KMS-11 (cell line): ENCODE measurements at regions not wholly inside any gene's neighbourhood (a gene's known extent, or its start where the extent isn't known, plus 50 kb on each side); places are given as distances from the start of the nearest gene placed in this dataset.

Source experiments
- H2AFZ ChIP-seq: fragments of 200-600 bp; sonication (generic); 2 replicates; pipeline ENCODE4 v1.6.1; 2016; ENCODE audit warnings: antibody characterized with exemption, mixed run types, low read depth
- H3K27ac ChIP-seq: fragments of 200-600 bp; sonication (generic); 2 replicates; pipeline ENCODE4 v1.6.1; 2016; ENCODE audit warnings: mild to moderate bottlenecking, mixed run types
- H3K27me3 ChIP-seq: fragments of 200-600 bp; sonication (generic); 2 replicates; pipeline ENCODE4 v1.6.1; 2017; ENCODE audit warnings: mild to moderate bottlenecking, low read depth, mixed run types, moderate library complexity; ENCODE audit not compliant: insufficient read depth
- H3K36me3 ChIP-seq: fragments of 200-600 bp; sonication (generic); 2 replicates; pipeline ENCODE4 v1.6.1; 2017; ENCODE audit warnings: mild to moderate bottlenecking, mixed run types; ENCODE audit not compliant: insufficient read depth
- H3K4me1 ChIP-seq: fragments of 200-600 bp; sonication (generic); 2 replicates; pipeline ENCODE4 v1.6.1; 2016; ENCODE audit warnings: mild to moderate bottlenecking, low read depth, mixed run types; ENCODE audit not compliant: poor library complexity, severe bottlenecking
- H3K4me2 ChIP-seq: fragments of 200-600 bp; sonication (generic); 2 replicates; pipeline ENCODE4 v1.7.0; 2016; ENCODE audit warnings: mild to moderate bottlenecking, mixed run types
- H3K4me3 ChIP-seq: fragments of 200-600 bp; sonication (generic); IDR thresholded peaks from 2 replicates; pipeline ENCODE4 v1.6.1; 2017; ENCODE audit warnings: low read depth, low read length, mixed read lengths; ENCODE audit not compliant: insufficient read depth
- H3K79me2 ChIP-seq: fragments of 200-600 bp; sonication (generic); 2 replicates; pipeline ENCODE4 v1.6.1; 2016; ENCODE audit warnings: low read depth, mixed run types; ENCODE audit not compliant: insufficient read depth
- H3K9ac ChIP-seq: fragments of 200-600 bp; sonication (generic); 2 replicates; pipeline ENCODE4 v1.6.1; 2016; ENCODE audit warnings: mild to moderate bottlenecking, mixed run types
- H4K20me1 ChIP-seq: fragments of 200-600 bp; sonication (generic); 2 replicates; pipeline ENCODE4 v1.6.1; 2016; ENCODE audit warnings: mild to moderate bottlenecking, mixed run types; ENCODE audit not compliant: insufficient read depth
- TF ChIP-seq, protein P1 (sequence below): fragments of 200-600 bp; sonication (generic); conservative IDR thresholded peaks from 2 replicates; pipeline ENCODE4 v1.6.1; 2017; ENCODE audit warnings: low read depth, mild to moderate bottlenecking, antibody characterized with exemption, low read length, moderate library complexity, mixed read lengths

DNA sequence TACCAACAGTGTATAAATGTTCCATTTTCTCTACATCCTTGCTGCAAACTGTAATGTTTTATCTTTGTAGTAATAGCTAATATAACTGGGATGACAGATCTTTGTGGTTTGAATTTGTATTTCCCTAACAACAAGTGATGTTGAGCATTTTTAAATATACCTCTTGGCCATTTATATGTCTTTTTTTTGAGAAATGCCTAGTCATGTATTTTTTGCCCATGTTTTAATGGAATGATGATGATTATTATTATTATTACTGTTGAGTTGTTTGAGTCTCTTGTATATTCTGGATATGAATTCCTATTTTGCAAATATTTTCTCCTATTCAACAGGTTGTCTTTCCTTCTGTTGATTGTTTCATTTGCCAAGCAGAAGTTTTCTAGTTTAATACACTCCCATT is 654.9 kb downstream of the ZPLD1 start:
- H3K4me1 ChIP-seq = no peaks in the 10 kb centered on the region
- H2AFZ ChIP-seq = no peak overlapping the region
- H4K20me1 ChIP-seq = no peaks in the 10 kb centered on the region
- H3K4me2 ChIP-seq = no peak overlapping the region
- H3K4me3 ChIP-seq = no peak overlapping the region
- H3K36me3 ChIP-seq = no peaks in the 10 kb centered on the region
- no peak overlapping the region for H3K27ac ChIP-seq
- H3K9ac ChIP-seq = no peak overlapping the region
- TF ChIP-seq, protein P1, sequence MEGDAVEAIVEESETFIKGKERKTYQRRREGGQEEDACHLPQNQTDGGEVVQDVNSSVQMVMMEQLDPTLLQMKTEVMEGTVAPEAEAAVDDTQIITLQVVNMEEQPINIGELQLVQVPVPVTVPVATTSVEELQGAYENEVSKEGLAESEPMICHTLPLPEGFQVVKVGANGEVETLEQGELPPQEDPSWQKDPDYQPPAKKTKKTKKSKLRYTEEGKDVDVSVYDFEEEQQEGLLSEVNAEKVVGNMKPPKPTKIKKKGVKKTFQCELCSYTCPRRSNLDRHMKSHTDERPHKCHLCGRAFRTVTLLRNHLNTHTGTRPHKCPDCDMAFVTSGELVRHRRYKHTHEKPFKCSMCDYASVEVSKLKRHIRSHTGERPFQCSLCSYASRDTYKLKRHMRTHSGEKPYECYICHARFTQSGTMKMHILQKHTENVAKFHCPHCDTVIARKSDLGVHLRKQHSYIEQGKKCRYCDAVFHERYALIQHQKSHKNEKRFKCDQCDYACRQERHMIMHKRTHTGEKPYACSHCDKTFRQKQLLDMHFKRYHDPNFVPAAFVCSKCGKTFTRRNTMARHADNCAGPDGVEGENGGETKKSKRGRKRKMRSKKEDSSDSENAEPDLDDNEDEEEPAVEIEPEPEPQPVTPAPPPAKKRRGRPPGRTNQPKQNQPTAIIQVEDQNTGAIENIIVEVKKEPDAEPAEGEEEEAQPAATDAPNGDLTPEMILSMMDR = no peak
- no peaks in the 10 kb centered on the region for H3K27me3 ChIP-seq
- no peaks in the 10 kb centered on the region for H3K79me2 ChIP-seq

DNA sequence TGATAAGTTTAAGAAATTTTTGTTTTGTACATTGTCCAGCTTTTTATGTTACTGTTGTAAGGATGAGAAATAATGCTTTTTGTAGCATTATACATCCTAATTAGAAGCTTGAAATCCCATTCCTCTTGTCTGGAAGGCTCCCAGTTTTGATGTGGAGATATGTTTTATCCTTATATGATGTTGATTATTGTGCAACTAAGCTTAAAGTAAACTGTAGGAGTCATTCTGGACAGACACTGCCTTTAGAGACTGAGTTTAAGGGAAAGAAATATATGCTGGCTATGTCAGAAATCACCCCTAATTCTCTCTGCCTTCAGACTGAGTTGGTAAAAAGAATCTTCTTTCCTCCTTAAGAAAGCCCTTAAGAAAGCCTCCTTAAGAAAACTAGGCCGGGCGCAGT is 670.4 kb downstream of the ZPLD1 start:
- no peaks in the 10 kb centered on the region for H3K27me3 ChIP-seq
- H3K36me3 ChIP-seq = no peaks in the 10 kb centered on the region
- TF ChIP-seq, protein P1 = no peak
- H2AFZ ChIP-seq = no peak overlapping the region
- H3K27ac ChIP-seq = no peak overlapping the region
- no peaks in the 10 kb centered on the region for H4K20me1 ChIP-seq
- no peaks in the 10 kb centered on the region for H3K4me1 ChIP-seq
- no peak overlapping the region for H3K4me3 ChIP-seq
- H3K9ac ChIP-seq = no peak overlapping the region
- no peaks in the 10 kb centered on the region for H3K79me2 ChIP-seq
- no peak overlapping the region for H3K4me2 ChIP-seq

DNA sequence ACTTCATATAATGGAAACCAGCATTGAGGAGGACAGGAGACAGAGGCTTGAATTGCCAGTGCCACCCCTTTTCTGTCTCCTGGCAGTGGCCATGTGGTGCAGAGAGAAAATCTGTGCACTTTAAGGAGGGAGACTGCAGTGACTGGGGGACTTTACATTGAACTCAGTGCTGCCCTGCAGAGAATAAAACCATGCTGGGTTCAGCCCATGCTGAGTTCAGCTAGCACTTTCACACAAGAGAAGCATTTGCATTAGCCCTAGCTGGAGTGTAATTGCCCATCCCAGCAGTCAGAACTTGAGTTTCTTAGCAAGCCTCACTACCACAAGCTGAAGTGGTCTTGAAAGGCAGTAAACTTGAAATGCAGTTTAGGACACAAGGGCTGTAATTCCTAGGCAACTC is 677.5 kb downstream of the ZPLD1 start:
- Histone ChIP-seq H3K27me3 (no peaks in the 10 kb centered on the region), H3K9ac (no peak overlapping the region), H3K36me3 (no peaks in the 10 kb centered on the region), H3K4me3 (no peak overlapping the region), H3K4me2 (no peak overlapping the region), H2AFZ (no peak overlapping the region), H4K20me1 (no peaks in the 10 kb centered on the region), H3K79me2 (no peaks in the 10 kb centered on the region), H3K4me1 (no peaks in the 10 kb centered on the region), H3K27ac (no peak overlapping the region)
- TF ChIP-seq, protein P1 = no peak

DNA sequence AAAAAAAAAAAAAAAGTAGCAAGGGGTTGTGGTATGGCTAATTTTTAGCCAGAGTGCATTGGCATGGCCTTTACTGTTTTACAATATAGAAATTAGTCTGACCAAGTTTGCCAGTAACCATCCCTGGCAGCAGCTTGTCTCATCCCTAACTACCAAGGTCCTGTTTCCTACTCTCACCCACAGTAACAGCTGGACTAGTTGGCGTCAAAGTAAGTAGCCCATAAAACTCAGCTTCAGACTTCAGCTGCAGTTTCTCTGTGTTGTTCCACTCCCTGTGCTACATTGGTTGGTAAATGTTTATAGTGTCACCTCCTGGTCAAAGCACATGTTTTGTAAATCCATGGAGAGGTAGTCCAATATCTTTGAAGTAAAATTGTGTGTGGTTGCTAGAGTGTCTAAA is 691.3 kb downstream of the ZPLD1 start:
- Histone ChIP-seq H3K9ac (no peak overlapping the region), H3K4me3 (no peak overlapping the region), H3K4me1 (peaks cover 28% of the 10 kb centered on the region), H3K4me2 (no peak overlapping the region), H3K36me3 (no peaks in the 10 kb centered on the region), H3K79me2 (no peaks in the 10 kb centered on the region), H3K27me3 (no peaks in the 10 kb centered on the region), H3K27ac (no peak overlapping the region), H2AFZ (no peak overlapping the region), H4K20me1 (no peaks in the 10 kb centered on the region)
- TF ChIP-seq, protein P1 = no peak
